ENCODE measurements at regions not wholly inside any gene's neighbourhood (a gene's known extent, or its start where the extent isn't known, plus 50 kb on each side); places are given as distances from the start of the nearest gene placed in this dataset.

GRCh38 chr10:16184096-16184597, 252.7 kb upstream of the PTER start:
- no peak for TF ChIP-seq EZH2phosphoT487 (IDR thresholded peaks at IDR 0.05; ENCODE audit: low read depth, severe bottlenecking, unreplicated experiment)
- no peak for TF ChIP-seq EZH2 (IDR thresholded peaks at IDR 0.05; ENCODE audit: borderline replicate concordance)
- TF ChIP-seq CTCF (IDR thresholded peaks at IDR 0.05; ENCODE audit: poor library complexity) = no peak
- Histone ChIP-seq H3K27me3 (no peaks in the 10 kb centered on the region), H4K20me1 (ENCODE audit: insufficient read depth, poor library complexity, severe bottlenecking) (no peaks in the 10 kb centered on the region), H3K27ac (no peak overlapping the region), H3K4me2 (no peak overlapping the region), H3K4me3 (no peak overlapping the region), H3K9me2 (replicated peaks; ENCODE audit: insufficient read depth) (no peaks in the 10 kb centered on the region), H3K36me3 (replicated peaks; ENCODE audit: insufficient read depth, low read depth) (no peaks in the 10 kb centered on the region), H3K79me2 (no peaks in the 10 kb centered on the region), H3K4me1 (ENCODE audit: insufficient read depth) (no peaks in the 10 kb centered on the region), H3K9me3 (ENCODE audit: low read depth) (no peaks in the 10 kb centered on the region), H2AFZ (no peak overlapping the region)
- no peak for DNase-seq (ENCODE audit: low spot score)
- WGBS (ENCODE audit: low lambda C conversion rate, missing lambda C conversion rate) = 91% methylated on average over 3 of the region's 3 CpGs

GRCh38 chr10:16184906-16185305, 251.9 kb upstream of the PTER start:
- H3K4me2 ChIP-seq = no peak overlapping the region
- H4K20me1 ChIP-seq (ENCODE audit: insufficient read depth, poor library complexity, severe bottlenecking) = no peaks in the 10 kb centered on the region
- no peaks in the 10 kb centered on the region for H3K9me3 ChIP-seq (ENCODE audit: low read depth)
- H3K4me3 ChIP-seq = no peak overlapping the region
- H3K4me1 ChIP-seq (ENCODE audit: insufficient read depth) = no peaks in the 10 kb centered on the region
- H3K27me3 ChIP-seq = no peaks in the 10 kb centered on the region
- H2AFZ ChIP-seq = no peak overlapping the region
- no peaks in the 10 kb centered on the region for H3K9me2 ChIP-seq (replicated peaks; ENCODE audit: insufficient read depth)
- H3K27ac ChIP-seq = no peak overlapping the region
- WGBS (ENCODE audit: low lambda C conversion rate, missing lambda C conversion rate) = 86% methylated on average over 2 of the region's 2 CpGs
- no peaks in the 10 kb centered on the region for H3K79me2 ChIP-seq
- H3K36me3 ChIP-seq (replicated peaks; ENCODE audit: insufficient read depth, low read depth) = no peaks in the 10 kb centered on the region
- DNase-seq (ENCODE audit: low spot score) = no peak
- TF ChIP-seq EZH2 (IDR thresholded peaks at IDR 0.05; ENCODE audit: borderline replicate concordance) = no peak
- TF ChIP-seq EZH2phosphoT487 (IDR thresholded peaks at IDR 0.05; ENCODE audit: low read depth, severe bottlenecking, unreplicated experiment) = no peak
- TF ChIP-seq CTCF (IDR thresholded peaks at IDR 0.05; ENCODE audit: poor library complexity) = no peak

- 83% methylated on average over 3 of the region's 3 CpGs for WGBS (ENCODE audit: low lambda C conversion rate, missing lambda C conversion rate)
- no peak for DNase-seq (ENCODE audit: low spot score)
- no peak overlapping the region for H2AFZ ChIP-seq
- TF ChIP-seq EZH2phosphoT487 (IDR thresholded peaks at IDR 0.05; ENCODE audit: low read depth, severe bottlenecking, unreplicated experiment) = no peak
- no peak for TF ChIP-seq EZH2 (IDR thresholded peaks at IDR 0.05; ENCODE audit: borderline replicate concordance)
- TF ChIP-seq CTCF (IDR thresholded peaks at IDR 0.05; ENCODE audit: poor library complexity) = no peak
- no peaks in the 10 kb centered on the region for H3K4me1 ChIP-seq (ENCODE audit: insufficient read depth)
- H3K9me2 ChIP-seq (replicated peaks; ENCODE audit: insufficient read depth) = no peaks in the 10 kb centered on the region
- no peak overlapping the region for H3K4me2 ChIP-seq
- H3K4me3 ChIP-seq = no peak overlapping the region
- no peaks in the 10 kb centered on the region for H3K36me3 ChIP-seq (replicated peaks; ENCODE audit: insufficient read depth, low read depth)
- H3K79me2 ChIP-seq = no peaks in the 10 kb centered on the region
- no peak overlapping the region for H3K27ac ChIP-seq
- no peaks in the 10 kb centered on the region for H4K20me1 ChIP-seq (ENCODE audit: insufficient read depth, poor library complexity, severe bottlenecking)
- H3K9me3 ChIP-seq (ENCODE audit: low read depth) = no peaks in the 10 kb centered on the region
- H3K27me3 ChIP-seq = no peaks in the 10 kb centered on the region
Measured at GRCh38 chr10:16186564-16186963, 250.2 kb upstream of the PTER start.

- no peaks in the 10 kb centered on the region for H3K4me1 ChIP-seq (ENCODE audit: insufficient read depth)
- no peaks in the 10 kb centered on the region for H3K36me3 ChIP-seq (replicated peaks; ENCODE audit: insufficient read depth, low read depth)
- no peaks in the 10 kb centered on the region for H3K9me2 ChIP-seq (replicated peaks; ENCODE audit: insufficient read depth)
- no peaks in the 10 kb centered on the region for H3K27me3 ChIP-seq
- TF ChIP-seq CTCF (IDR thresholded peaks at IDR 0.05; ENCODE audit: poor library complexity) = no peak
- no peak for TF ChIP-seq EZH2 (IDR thresholded peaks at IDR 0.05; ENCODE audit: borderline replicate concordance)
- no peak for TF ChIP-seq EZH2phosphoT487 (IDR thresholded peaks at IDR 0.05; ENCODE audit: low read depth, severe bottlenecking, unreplicated experiment)
- DNase-seq (ENCODE audit: low spot score) = no peak
- no peaks in the 10 kb centered on the region for H3K9me3 ChIP-seq (ENCODE audit: low read depth)
- H3K79me2 ChIP-seq = no peaks in the 10 kb centered on the region
- no peaks in the 10 kb centered on the region for H4K20me1 ChIP-seq (ENCODE audit: insufficient read depth, poor library complexity, severe bottlenecking)
- H2AFZ ChIP-seq = no peak overlapping the region
- H3K4me3 ChIP-seq = no peak overlapping the region
- WGBS (ENCODE audit: low lambda C conversion rate, missing lambda C conversion rate) = 98% methylated on average over 2 of the region's 2 CpGs
- H3K27ac ChIP-seq = no peak overlapping the region
- no peak overlapping the region for H3K4me2 ChIP-seq
Measured at GRCh38 chr10:16187161-16187560, 249.6 kb upstream of the PTER start.

All from hepatocyte (in vitro differentiated cells).